Stimulated activated naive CD4-positive, alpha-beta T cell (primary cell): ENCODE measurements at regions not wholly inside any gene's neighbourhood (a gene's known extent, or its start where the extent isn't known, plus 50 kb on each side); places are given as distances from the start of the nearest gene placed in this dataset.
"Not testable (repeated sequence)": the region's sequence is repeated elsewhere in the genome, so short reads cannot be mapped to it uniquely, and the experiment has no call there.

Experiments
- DNase-seq, 6 experiments: peaks; one replicate each; lab custom pipeline; 2025; lab: John Stamatoyannopoulos, UW

- no peak for DNase-seq
These were observed 578.9 kb upstream of the NR5A2 start for GRCh38 chr1:199448646-199449045.

DNA sequence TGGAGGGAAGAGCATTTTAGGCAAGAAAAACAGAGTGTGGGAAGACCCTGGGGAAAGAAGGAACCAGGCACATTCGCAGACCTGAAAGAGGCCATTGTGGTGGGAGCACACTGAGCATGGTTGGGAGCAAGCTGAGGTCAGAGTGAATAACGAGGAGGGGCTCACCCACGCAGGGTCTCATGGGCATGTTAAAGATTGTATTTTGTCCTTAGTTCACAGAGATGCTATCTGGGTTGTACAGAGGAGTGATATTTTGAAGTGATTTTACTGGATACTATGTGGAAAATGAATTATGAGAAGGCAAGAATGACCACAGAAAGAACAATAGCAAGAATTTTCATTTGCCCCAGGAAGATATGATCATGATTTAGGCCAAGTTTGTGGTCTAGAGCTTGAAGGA is 578.3 kb upstream of the NR5A2 start:
- DNase-seq: no peak

GRCh38 chr1:199449681-199450080 is 577.8 kb upstream of the NR5A2 start:
- no peak for DNase-seq

DNA sequence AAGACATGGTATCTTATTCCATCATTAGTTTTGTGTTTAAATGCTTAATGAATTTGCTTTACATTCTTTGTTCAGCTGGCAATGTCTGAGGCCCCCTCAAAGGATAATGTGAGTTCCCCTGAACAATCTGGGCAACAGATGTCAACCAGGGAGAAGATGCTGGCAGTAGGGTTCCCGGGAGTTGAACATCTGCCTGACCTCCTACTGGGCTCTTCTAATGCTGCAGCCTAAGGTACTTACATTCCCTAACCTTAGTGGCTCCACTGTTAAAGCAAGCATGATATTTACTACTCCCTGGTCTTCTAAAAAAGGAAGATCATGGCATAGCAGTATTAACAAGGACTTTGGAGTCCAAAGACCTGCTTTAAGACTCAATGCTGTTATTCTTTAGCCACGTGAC is 574.9 kb upstream of the NR5A2 start:
- DNase-seq: no peak

DNA sequence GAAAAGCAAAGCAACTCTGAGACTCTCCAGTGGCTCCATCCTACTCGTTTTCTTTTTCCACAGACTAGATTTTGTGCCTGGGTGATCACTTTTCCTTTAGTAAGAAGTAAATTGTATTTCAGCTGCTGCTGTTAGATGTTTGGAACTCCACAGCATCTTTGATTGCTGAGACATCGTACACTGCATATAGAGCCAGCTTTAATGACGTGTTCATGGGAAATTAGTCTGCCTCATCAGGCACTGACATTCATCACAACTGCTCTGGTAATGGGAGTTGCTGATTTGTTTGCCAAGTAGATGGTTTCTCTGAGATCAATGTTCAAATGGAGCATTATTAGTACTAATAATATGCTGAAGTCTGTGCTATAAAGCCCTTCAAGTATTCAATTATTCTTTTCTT is 573.8 kb upstream of the NR5A2 start:
- no peak for DNase-seq

DNA sequence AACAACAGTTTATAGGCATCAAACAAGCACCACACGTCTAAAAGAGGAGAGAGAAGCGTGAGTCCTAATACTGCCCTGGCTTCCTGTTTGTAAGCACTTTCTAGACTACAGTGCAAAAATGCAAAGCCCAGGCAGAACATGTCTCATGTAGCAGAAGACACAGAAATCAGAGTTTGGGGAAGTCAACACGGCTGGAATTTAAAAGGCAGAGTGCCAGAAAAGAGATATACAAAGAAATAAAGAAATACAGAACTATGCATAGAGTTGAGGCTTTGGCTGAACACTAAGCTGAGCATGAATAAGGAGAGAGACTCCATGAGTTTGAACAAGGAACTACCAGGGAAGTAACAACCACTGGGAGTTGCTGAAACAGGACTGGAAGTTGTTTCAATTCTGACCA is 566.6 kb upstream of the NR5A2 start:
- no peak for DNase-seq

DNA sequence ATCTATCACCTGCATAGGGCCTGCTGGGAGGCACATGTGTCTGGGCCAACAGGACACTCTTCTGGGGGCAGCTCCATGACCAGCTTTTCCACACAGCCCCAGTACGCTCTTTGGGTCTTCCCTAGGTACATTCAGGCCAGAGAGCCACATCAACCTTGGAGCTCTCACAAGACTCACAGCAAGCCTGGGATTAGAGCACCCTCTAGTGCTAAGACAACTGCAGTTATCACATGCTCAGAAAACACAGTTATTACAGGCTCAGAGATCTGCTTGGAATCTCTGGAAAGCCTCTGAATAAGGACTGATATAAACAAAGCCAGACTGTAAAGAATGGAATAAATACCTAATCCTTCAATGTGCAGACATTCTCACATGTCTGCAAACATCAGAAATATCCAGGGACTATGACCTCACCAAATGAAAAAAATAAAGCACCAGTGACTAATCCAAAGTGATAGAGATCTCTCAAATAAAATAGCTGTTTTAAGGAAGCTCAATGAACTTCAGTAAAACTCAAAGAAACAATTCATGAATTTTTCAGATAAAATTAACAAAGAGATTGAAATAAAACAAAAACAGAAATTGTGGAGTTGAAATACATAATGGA is 563.9 kb upstream of the NR5A2 start:
- no peak for DNase-seq

GRCh38 chr1:199466961-199467360 is 560.5 kb upstream of the NR5A2 start:
- no peak for DNase-seq

- DNase-seq: no peak
These were observed 555.5 kb upstream of the NR5A2 start for GRCh38 chr1:199472018-199472417.

DNA sequence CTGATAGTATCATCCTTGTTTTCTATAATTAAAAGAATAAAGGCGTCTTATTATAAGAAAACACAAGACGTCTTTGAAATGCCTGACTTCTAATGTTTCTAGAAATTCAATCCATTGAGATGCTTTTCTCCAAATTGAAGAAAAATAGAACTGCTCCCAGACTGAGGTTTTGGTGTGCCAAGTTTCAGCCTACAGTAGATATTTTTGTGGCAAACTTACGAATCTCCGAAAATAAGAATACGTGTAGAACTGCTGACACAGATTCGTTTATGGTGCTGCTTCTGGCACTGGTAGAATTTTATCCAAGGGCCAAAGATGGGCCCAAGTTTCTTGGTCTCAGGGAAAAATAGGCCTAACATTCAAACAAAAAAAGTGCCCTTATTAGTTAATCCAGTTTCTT is 554.5 kb upstream of the NR5A2 start:
- no peak for DNase-seq

- DNase-seq: no peak
These were observed 552.8 kb upstream of the NR5A2 start for GRCh38 chr1:199474738-199475137.

- DNase-seq: no peak
These were observed 545.1 kb upstream of the NR5A2 start for GRCh38 chr1:199482426-199482825.

DNA sequence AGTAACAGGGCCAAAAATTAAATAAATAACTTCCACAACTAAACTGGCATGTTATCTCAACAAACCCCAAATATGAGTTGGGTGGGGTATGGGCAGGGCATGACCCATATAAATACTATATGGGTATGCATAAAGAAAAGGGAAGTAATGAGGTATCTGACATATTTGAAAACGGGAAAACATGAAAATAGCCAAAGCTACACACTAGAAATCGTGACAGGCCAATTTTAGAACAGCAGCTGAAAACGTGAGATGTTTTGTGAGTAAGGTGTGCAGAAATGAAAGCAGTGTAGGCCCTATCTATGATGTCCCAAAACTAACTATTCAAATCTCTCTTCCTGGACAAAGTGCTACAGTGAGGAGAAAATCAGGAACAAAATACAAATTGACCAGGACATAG is 537.9 kb upstream of the NR5A2 start:
- DNase-seq: no peak

- no peak for DNase-seq
These were observed 536.6 kb upstream of the NR5A2 start for GRCh38 chr1:199490769-199491527.

- no peak for DNase-seq
These were observed 532.1 kb upstream of the NR5A2 start for GRCh38 chr1:199495432-199495831.

GRCh38 chr1:199498802-199499201 is 528.7 kb upstream of the NR5A2 start:
- not testable (repeated sequence) for DNase-seq

- no peak for DNase-seq
These were observed 519.4 kb upstream of the NR5A2 start for GRCh38 chr1:199508072-199508471.

- no peak for DNase-seq
These were observed 518.9 kb upstream of the NR5A2 start for GRCh38 chr1:199508653-199509052.

DNA sequence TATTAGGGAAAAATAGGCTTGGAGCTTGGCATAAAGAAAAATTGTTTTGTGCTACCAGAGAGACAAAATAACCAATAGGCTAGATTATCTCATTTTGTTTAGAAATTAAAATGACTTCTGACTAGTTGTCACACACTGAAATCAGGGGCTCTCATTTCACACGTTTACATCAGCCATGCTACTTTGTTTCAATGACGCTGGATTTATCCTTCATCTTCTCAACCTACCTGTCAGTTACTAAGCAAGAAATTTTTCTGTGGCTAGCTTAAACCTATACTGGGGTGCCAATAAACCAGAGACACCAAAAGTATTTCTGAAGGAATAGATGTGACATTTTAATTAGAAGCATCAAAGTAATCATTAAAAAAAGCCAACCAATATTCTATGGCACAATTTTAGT is 518.1 kb upstream of the NR5A2 start:
- DNase-seq: no peak

DNA sequence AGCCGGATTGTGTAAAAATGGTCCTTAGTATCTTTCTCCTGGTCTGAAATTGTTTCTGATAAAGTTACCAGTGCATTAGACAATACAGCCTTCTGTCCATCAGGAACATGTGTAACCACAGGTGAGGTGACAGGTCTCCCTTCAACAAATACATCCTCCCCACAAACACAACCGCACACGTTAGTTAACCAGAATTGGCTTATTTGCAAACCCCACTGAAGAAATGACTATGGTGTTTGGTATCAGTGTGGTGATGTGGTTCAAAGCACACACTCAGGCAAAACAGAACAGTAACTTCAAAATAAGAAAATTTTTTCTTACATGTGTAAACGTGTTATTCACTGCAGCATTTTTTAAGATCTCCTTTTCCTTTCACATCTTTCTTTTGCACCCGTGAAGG is 517.2 kb upstream of the NR5A2 start:
- DNase-seq: no peak

DNA sequence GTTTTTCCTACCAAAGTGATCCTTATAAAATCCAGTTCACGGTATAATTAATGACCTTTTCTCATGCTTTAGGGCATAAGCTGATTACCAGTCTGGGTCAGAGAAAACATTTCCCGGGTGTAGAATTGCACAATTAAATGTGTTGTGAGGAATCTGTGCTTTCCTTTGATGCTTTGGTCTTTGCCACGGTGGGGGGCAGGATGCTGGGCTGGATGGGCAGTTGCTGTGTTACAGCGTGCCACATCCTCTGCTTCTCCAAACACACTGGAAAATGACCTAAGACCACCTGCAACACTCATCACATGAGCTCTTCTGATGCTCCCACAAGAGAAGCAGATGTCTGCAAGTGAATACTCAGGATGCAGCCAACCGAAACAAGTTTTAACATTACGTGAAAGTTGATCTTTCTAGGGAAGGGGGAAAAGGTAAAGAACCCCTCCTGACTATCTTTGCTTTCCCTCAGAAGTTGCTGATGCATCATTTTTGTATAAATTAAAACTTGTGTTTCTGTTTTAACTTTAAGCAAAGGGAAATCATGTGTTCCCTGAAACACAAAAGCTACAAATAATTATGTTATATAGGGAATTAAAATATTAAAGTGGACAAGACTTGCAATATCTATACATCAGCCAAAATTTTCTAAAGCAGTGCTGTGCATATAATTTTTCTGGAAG is 515.3 kb upstream of the NR5A2 start:
- no peak for DNase-seq

DNA sequence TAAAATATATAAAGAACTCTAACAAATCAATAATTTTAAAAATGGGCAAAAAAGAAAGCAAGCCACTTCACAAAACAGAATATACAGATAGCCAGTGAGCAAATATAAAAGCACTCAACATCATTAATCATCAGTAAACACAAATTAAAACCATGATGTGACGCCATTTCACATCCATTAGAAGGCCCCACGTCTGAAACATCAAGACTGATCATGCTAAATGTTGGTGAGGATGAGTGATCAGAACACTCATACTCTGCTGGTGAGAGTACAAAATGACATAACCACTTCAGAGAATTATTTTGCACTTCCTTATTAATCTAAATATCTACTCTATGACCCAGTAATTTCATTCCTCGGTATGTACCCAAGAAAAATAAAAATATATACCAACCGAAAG is 512.2 kb upstream of the NR5A2 start:
- DNase-seq: no peak

GRCh38 chr1:199522338-199522737 is 505.2 kb upstream of the NR5A2 start:
- DNase-seq: no peak
